Activated CD4-positive, alpha-beta T cell treated with anti-CD3 and anti-CD28 coated beads, Interleukin-10, Interleukin-2, amounts not matched to agents 100 ng/mL and 50 ng/mL, durations not matched to agents 16 hours and 8 hours (primary cell): ENCODE measurements at regions not wholly inside any gene's neighbourhood (a gene's known extent, or its start where the extent isn't known, plus 50 kb on each side); places are given as distances from the start of the nearest gene placed in this dataset.
"Not testable (repeated sequence)": the region's sequence is repeated elsewhere in the genome, so short reads cannot be mapped to it uniquely, and the experiment has no call there.

Experiments
- DNase-seq: peaks from one replicate; pipeline ENCODE4 v3.0.0-alpha.2; 2020

- no peak for DNase-seq
Observed at GRCh38 chr6:112946051-112946450, 598.9 kb downstream of the RFPL4B start.

- no peak for DNase-seq
Observed at GRCh38 chr6:112947507-112947906, 600.4 kb downstream of the RFPL4B start.

- no peak for DNase-seq
Observed at GRCh38 chr6:112951829-112952228, 604.7 kb downstream of the RFPL4B start.

GRCh38 chr6:112955743-112956142, 608.6 kb downstream of the RFPL4B start:
- DNase-seq: not testable (repeated sequence)

- DNase-seq: no peak
Observed at GRCh38 chr6:112956696-112957535, 609.8 kb downstream of the RFPL4B start.

GRCh38 chr6:112957536-112957916, 610.4 kb downstream of the RFPL4B start:
- no peak for DNase-seq

GRCh38 chr6:112960130-112960529, 613.0 kb downstream of the RFPL4B start:
- not testable (repeated sequence) for DNase-seq

GRCh38 chr6:112967974-112968373, 620.8 kb downstream of the RFPL4B start:
- DNase-seq: no peak

- no peak for DNase-seq
Observed at GRCh38 chr6:112971651-112972050, 624.5 kb downstream of the RFPL4B start.

- not testable (repeated sequence) for DNase-seq
Observed at GRCh38 chr6:112974931-112975330, 627.8 kb downstream of the RFPL4B start.

- not testable (repeated sequence) for DNase-seq
Observed at GRCh38 chr6:112976579-112976978, 629.4 kb downstream of the RFPL4B start.

- no peak for DNase-seq
Observed at GRCh38 chr6:112979830-112980229, 632.7 kb downstream of the RFPL4B start.

GRCh38 chr6:112980676-112981075, 633.5 kb downstream of the RFPL4B start:
- DNase-seq: no peak

GRCh38 chr6:112983713-112984261, 636.7 kb downstream of the RFPL4B start:
- DNase-seq: no peak

- no peak for DNase-seq
Observed at GRCh38 chr6:112984899-112985298, 637.8 kb downstream of the RFPL4B start.

- DNase-seq: no peak
Observed at GRCh38 chr6:112986321-112986720, 639.2 kb downstream of the RFPL4B start.

GRCh38 chr6:112988748-112989147, 641.6 kb downstream of the RFPL4B start:
- no peak for DNase-seq

GRCh38 chr6:112990971-112991370, 643.8 kb downstream of the RFPL4B start:
- DNase-seq: no peak

- no peak for DNase-seq
Observed at GRCh38 chr6:112991912-112992311, 644.8 kb downstream of the RFPL4B start.

- DNase-seq: no peak
Observed at GRCh38 chr6:112997421-112998085, 650.4 kb downstream of the RFPL4B start.

GRCh38 chr6:113004054-113004453, 656.9 kb downstream of the RFPL4B start:
- DNase-seq: no peak

GRCh38 chr6:113004470-113005270, 657.5 kb downstream of the RFPL4B start:
- no peak for DNase-seq

- no peak for DNase-seq
Observed at GRCh38 chr6:113006494-113006893, 659.4 kb downstream of the RFPL4B start.
